ENCODE measurements at regions not wholly inside any gene's neighbourhood (a gene's known extent, or its start where the extent isn't known, plus 50 kb on each side); places are given as distances from the start of the nearest gene placed in this dataset.

- Histone ChIP-seq H3K4me3 (ENCODE audit: low read length) (no peak overlapping the region), H3K27ac (ENCODE audit: low read depth, low read length) (no peak overlapping the region), H3K36me3 (ENCODE audit: control insufficient read depth, insufficient read depth, low read length) (no peaks in the 10 kb centered on the region), H3K4me1 (ENCODE audit: control insufficient read depth, insufficient read depth, low read length) (no peaks in the 10 kb centered on the region), H3K9ac (ENCODE audit: low read length) (no peak overlapping the region), H3K27me3 (ENCODE audit: control insufficient read depth, insufficient read depth, low read length) (no peaks in the 10 kb centered on the region)
Observed at GRCh38 chr6:137269347-137269746, 50.2 kb upstream of the IFNGR1 start.
